Adrenal gland (tissue), 5 donors: ENCODE measurements at regions not wholly inside any gene's neighbourhood (a gene's known extent, or its start where the extent isn't known, plus 50 kb on each side); places are given as distances from the start of the nearest gene placed in this dataset.

Experiments
- CTCF ChIP-seq, 6 experiments: fragments of 450-650 bp in 4 of 6; fragments of 200-600 bp in 2 of 6; sonication (generic) in 1 of 6; IDR thresholded peaks; 1 replicate in 5 of 6; 2 replicates in 1 of 6; pipeline versions ENCODE4 v1.5.1 to v1.8.0; 2016 to 2021; ENCODE audit warnings: antibody characterized with exemption in 6 of 6, mild to moderate bottlenecking in 2 of 6, moderate library complexity in 1 of 6
- POLR2A ChIP-seq, 2 donors: fragments of 450-650 bp; IDR thresholded peaks; one replicate each; pipeline ENCODE4 v1.6.1; 2017; ENCODE audit warnings: antibody characterized with exemption in 2 of 2, mild to moderate bottlenecking in 2 of 2, moderate library complexity in 1 of 2
- donor health status: DM: no; HTN: no; CAD: no.

GRCh38 chr4:184288451-184289178, 70.9 kb upstream of the ENPP6 start:
- no peak for TF ChIP-seq POLR2A (IDR thresholded peaks at IDR 0.05)
- no peak for TF ChIP-seq CTCF (IDR thresholded peaks at IDR 0.05)
